Inflammatory macrophage treated with lipopolysaccharide for 1 hour (primary cell): ENCODE measurements at regions not wholly inside any gene's neighbourhood (a gene's known extent, or its start where the extent isn't known, plus 50 kb on each side); places are given as distances from the start of the nearest gene placed in this dataset.
"Not testable (repeated sequence)": the region's sequence is repeated elsewhere in the genome, so short reads cannot be mapped to it uniquely, and the experiment has no call there.

Source experiments
- DNase-seq, 2 donors: peaks; one replicate each; pipeline ENCODE4 v3.0.0-alpha.2; 2020 to 2022

DNA sequence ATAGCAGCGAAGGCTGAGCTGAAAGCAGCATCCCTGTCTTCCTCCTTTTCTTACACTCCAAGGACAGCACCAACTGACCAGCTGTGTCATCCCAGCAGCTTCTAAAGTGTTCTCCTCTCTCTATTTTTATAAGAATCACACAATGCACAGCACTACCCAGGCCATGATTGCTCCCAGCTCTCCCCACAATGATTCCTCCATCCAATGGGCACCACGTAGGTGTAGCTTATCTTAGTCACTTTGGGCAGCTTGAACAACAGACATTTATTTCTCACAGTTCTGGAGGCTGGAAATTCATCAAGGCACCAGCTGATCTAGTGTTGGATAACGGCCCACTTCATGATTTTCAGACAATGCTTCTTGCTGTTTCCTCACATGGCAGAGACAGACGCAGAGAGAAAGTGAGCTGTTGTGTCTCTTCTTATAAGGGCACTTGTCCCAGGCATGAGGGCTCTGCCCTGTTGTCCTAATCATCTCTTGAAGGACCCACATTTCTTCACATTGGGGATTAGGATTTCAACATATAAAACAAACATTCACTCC, 92.0 kb upstream of the CDC14C start:
- DNase-seq = no peak

GRCh38 chr7:48837266-48837665, 87.1 kb upstream of the CDC14C start:
- DNase-seq = no peak

GRCh38 chr7:48839108-48839507, 85.2 kb upstream of the CDC14C start:
- DNase-seq = no peak

DNA sequence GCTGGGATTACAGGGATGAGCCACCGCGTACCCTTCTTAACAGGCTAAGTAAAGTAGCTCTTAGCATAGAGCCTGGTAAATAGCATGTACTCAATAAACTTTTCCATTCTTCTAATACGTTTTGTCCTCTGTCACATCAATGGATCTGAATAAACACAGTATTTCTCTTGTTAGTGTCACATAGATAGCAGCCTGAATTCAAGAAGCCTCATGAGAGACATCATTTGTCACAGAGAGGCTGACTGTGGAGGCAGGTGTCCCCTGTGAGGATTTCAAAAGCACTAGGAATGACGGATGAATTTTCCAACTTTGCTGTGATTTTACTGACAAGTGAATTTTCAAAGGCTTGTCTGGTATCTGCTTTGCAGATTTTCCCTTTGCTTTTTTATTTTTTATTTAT, 82.6 kb upstream of the CDC14C start:
- DNase-seq = no peak

DNA sequence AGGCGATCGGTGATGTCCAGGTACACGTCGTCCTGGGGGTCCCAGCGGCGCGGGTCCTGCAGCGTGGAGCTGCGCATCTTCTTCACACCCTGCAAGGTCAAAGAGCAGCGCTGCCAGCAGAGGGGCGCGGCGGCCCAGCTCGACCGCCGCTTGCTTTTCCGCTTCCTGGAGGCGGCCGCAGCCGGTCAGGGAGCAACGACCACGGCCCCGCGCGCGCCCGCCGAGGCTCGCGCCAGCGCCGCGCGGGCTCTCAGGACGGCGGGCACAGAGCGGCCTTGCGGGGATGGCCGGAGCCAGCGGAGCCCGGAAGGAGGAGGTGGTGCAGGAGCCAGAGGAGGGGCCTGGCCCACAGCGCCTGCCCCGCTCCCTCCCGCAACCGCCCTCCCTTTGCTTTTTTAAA, 76.4 kb upstream of the CDC14C start:
- no peak for DNase-seq

- not testable (repeated sequence) for DNase-seq
Observed at GRCh38 chr7:48860447-48860846, 63.9 kb upstream of the CDC14C start.

DNA sequence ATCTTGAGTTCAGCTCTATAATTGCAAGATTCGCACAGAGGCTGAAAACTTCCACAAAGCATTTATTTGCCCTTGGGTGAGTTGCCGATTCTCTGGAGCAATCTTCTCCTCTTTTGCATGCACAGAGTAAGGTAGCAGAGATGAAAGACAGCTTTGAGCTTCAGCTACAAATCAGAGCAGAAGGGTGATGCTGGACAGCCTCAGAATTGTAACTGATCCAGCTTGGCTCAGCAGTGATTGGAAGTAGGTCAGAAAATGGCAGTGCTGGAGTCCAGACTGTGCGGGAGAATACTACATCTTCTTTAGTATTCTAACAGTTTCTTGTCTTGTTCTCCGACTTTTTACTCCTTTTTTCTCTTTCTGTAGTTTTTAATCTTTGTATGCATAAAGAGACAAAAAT, 55.4 kb upstream of the CDC14C start:
- no peak for DNase-seq

DNA sequence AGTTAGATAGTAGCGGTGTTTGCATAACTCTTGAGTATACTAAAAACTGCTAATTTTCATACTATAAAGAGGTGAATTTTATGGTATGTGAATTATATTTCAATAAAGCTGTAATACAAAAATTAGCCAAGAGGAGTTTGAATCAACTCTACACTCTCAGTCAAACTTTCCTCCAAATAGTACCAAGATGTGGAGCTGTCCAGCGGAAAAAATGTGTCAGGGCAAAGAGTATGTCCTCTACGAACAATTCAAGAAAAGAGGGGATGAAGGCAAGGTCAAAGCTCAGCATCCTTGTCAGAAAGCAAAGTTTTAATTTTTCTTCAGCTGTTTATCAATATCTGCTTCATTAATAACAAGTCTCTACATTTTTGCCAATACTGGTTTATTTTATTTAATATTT, 51.8 kb upstream of the CDC14C start:
- no peak for DNase-seq
